GM19324 (cell line): ENCODE measurements at regions not wholly inside any gene's neighbourhood (a gene's known extent, or its start where the extent isn't known, plus 50 kb on each side); places are given as distances from the start of the nearest gene placed in this dataset.
"Not testable (repeated sequence)": the region's sequence is repeated elsewhere in the genome, so short reads cannot be mapped to it uniquely, and the experiment has no call there.

Source experiments
- ATAC-seq: cut with Tn5 transposase; IDR thresholded peaks from one replicate; pipeline ENCODE4 v1.9.1; 2021; ENCODE audit warnings: mild to moderate bottlenecking, moderate library complexity; ENCODE audit not compliant: unreplicated experiment, low FRiP score

DNA sequence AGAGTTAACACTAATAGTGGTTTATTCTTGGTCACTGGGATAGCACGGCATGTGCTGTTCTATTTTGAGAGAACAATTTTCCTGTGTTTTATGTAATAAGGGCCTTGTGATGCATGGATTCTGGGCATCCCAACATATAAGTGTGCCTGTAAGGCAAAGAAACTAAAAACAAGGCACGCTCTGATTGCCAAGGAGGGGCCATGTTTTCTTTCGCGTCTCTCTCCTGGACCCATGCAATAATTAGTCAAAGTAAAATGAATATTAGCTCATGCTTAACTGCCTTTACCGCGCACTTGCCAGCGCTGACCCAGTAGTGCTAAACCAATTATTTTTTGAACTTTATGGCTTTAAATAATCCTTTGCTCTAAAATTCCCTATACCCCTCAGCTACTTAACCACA lies 140.9 kb downstream of the PSAT1 start:
- ATAC-seq = no peak

- ATAC-seq = no peak
Measured at GRCh38 chr9:78438211-78438610, 141.3 kb downstream of the PSAT1 start.

DNA sequence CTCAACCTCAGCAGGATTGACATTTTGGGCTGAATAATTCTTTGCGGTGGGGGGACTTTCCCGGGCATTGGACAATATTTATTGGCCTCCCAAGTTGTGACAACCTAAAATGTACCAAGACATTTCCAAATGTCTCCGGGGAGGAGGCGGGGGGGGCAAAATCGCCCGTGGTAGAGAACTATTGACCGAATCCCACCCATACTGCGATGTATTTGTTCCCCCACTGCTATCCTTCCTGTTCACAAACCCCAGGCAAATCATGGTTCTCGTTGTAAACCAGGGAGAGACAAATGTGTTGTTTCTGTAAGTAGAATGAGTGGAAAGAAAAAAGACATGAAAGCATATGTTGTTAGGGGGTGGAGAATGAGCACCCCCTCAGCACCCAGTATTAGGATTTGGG lies 141.9 kb downstream of the PSAT1 start:
- ATAC-seq = no peak

DNA sequence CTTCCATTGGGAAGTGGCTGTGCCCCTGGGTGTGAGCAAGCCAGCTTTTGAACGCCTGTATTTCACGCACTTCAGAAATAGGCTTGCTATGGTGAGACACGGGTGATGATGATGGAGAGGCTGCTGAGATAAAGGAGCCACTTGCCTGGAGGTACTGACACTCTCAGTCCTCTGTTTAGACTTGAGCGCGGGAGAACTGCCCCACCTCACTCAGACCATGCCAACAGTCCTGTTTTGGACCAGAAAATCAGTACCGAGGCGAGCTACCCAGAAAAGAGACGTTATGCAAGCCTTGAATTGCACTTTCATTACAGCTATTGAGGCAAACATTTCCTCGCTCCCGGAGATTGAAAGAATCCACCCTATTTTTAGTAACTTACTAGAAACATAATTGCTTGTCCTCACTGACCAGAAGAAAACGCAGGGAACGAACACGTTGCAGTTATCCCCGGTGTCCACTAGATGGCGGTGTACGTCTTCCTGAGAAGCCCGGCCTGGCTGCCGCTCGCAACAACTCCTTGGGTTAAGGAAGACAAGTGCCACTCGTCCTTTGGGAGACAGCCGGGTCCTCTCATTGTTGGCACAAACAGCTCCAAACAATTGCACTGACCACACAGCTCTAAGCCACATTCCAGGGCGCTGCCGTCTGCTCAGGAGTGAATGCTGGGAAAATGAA lies 142.4 kb downstream of the PSAT1 start:
- ATAC-seq = peak; percentile 74

DNA sequence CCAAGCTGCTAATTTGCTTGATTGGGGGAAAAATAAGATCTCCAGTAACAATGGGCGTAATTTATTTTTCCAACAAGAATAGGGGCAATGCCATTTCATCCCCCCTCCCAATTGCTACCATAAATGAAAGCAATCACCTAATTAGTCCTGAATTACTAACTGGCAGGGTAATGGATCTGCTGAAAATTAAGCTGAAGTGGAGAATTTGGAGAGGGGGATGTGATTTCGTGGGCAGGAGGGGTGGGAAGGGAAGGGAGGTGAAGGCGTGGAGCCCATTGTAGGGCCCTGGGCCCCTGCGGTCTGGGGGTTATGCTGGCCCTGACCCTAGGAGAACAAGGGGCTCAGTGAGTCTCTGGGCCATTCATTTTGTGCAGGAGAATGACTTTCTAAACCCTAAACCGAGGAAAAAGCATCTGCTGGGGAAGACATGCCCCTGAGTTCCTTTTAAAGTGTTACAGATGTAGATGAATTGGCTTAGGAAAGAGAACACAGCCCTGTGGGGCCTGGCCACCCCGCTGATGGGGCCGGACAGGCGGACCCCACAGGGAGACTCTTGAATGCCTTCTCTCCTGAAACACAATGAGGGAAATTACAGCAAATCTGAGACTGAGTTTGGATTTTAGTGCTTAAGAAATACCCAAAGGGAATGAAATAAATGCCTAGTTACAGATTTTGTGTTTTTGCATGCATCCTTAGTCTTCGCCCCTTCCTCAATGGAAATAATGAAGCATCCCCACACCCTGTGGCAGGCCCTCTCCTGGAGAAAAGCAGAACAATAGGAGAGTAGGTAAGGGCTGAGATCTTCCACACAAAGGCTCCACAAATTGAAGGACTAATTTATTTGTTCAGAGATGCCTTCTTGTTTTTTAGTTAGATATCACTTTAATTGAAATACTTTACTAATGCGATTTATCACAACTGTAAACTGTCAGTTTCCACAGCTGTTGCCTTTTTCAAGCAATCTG lies 143.2 kb downstream of the PSAT1 start:
- no peak for ATAC-seq

DNA sequence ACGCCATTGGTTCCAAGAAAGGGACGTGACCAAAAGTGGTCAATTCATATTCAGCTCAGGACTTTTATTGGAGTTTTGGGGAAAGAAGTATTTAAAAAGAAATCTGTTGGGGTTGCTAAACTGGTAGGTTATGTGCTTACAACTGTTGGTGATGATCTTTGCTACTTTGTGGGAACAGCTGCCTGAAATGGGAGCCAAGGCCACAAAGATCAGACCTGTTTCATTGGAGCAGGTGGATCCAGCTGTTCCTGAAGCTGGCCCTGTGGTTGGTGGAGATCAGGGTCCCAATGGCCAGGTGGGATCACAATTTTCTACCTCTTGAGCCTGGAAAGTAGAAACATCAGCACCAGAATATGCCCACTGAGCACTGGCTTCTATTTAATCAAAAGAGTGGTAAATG lies 144.5 kb downstream of the PSAT1 start:
- no peak for ATAC-seq

- ATAC-seq = no peak
Measured at GRCh38 chr9:78441822-78442431, 145.0 kb downstream of the PSAT1 start.

GRCh38 chr9:78442577-78442976 lies 145.7 kb downstream of the PSAT1 start:
- ATAC-seq = not testable (repeated sequence)

- ATAC-seq = no peak
Measured at GRCh38 chr9:78443946-78444345, 147.0 kb downstream of the PSAT1 start.

- no peak for ATAC-seq
Measured at GRCh38 chr9:78448960-78449673, 152.2 kb downstream of the PSAT1 start.

- ATAC-seq = no peak
Measured at GRCh38 chr9:78453450-78453849, 156.5 kb downstream of the PSAT1 start.

DNA sequence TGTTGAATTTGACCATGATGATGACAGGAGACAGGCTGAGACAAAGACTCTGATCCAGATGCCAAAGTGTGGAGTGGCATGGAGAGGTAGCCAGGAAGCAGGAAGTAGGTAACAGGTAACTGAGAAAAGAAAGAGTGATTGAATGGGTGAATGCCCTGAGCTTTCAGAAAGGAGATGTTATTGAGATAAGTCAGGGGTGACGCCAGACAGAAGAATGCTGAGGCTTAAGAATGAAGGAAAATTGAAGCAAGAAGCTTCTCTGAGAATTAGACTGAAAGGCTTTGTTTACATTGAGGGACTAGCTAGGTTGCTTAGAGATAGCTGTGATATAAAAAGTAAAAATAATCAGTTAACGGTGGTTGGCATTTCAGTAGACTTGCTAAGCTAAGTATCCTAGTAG lies 165.7 kb downstream of the PSAT1 start:
- no peak for ATAC-seq

DNA sequence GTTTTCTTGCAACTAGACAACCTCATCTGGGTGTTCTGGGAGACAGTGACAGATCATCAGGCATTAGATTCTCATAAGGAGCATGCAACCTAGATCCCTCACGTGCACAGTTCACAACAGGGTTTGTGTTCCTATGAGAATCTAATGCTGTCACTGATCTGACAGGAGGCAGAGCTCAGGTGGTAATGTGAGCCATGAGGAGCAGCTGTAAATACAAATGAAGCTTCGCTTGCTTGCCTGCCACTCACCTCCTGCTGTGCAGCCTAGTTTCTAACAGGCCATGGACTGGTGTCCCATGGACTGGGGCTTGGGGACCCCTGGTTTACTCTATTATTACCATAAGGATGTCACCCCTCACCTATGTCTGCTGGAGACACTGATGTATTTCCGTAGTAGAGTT lies 166.8 kb downstream of the PSAT1 start:
- ATAC-seq = no peak

DNA sequence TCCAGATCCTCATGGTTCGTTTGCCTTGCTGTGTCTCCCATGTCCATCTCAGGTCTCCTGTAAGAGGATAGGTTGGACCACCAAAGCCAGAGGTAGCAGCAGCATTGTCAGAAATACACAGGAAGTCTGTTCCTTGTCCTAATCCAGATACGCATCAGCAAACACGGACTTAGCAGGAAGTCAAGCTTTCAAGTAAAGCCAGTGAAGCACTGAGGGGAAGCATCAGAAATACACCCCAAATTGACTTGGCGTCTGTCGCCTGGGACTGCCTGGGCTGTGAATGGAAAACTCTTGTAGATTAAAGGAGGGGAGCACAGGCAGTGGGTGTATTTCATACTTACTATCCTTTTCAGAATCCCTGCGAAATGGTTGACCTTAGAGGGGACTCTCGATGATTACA lies 171.3 kb downstream of the PSAT1 start:
- ATAC-seq = no peak

- no peak for ATAC-seq
Measured at GRCh38 chr9:78468974-78469576, 172.2 kb downstream of the PSAT1 start.

GRCh38 chr9:78470216-78470615 lies 173.3 kb downstream of the PSAT1 start:
- no peak for ATAC-seq

DNA sequence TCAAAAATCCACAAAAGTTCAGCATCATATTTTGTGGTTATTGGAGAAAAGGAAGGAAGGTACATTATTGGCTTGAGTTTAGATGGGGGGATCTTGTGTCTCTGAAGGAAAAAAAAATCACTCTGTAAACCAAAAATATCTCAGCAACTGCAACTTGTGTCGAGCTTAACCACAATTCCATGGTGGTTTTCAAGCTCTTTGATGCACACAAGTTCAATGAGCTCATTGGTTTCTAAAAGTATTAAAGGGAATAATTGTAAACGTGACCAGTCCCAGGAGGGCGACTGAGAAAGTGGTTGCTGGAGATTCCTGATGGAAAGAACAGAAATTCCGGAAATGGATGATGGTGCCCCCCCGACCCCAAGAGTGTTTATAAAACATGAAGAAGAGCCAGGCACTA lies 173.8 kb downstream of the PSAT1 start:
- ATAC-seq = no peak

DNA sequence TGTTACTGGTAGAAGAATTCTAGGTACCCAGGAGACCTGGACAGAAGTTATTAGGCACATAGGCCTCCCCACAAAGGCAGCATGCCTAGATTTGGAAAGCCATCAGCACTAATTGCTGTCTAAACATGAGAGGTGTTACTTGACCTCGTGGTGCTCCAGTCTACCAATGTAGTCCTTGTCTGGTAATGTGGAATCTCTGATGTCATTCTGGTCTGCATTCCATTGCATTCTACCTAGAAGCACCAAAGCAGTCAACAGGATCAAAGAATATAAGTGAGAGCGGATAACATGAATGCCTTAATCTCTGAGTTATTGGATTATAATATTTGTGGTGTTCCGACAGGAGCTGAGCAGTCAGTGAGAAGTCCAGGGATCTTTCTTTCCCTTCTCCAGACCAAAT lies 175.2 kb downstream of the PSAT1 start:
- no peak for ATAC-seq

DNA sequence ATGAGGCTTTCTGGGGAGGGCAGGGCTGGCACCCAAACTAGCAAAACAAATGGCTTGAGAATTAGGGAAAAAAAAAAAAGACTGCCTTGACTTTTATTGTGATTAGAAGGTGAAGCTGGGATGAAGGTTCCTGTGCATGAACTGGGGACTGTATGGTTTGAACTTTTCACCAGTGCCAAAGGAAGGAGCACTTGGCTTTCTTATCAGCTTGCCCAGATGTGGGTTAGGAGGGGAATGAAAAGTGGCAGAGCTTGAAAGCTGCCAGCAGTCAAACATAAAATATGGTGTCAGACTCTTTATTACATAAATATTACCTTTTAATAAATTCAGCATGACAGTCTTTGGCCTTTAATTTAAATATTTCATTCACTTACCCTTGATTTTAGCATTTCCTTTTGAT lies 182.5 kb downstream of the PSAT1 start:
- no peak for ATAC-seq

- ATAC-seq = no peak
Measured at GRCh38 chr9:78486661-78487060, 189.7 kb downstream of the PSAT1 start.
